ENCODE measurements at regions not wholly inside any gene's neighbourhood (a gene's known extent, or its start where the extent isn't known, plus 50 kb on each side); places are given as distances from the start of the nearest gene placed in this dataset.

DNA sequence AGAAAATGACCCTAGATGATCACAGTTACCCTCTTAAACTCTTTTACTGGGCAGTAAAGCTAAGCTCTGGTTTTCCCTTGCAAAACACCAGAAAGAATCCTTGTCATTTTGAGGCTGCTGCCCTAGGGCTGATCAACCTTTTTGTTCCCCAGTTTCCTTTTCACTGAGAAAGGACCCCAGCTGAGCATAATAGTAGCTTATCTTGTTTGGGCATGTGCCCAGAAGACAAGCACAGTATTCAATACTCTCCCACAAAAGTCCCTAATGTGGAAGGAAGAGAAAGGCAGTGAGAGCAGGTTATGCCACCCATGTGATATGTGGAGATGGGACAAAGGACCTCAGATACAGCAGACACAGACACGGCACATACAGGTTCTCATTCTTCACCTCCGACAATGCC, 332.6 kb upstream of the TMPO start:
- TF ChIP-seq CTCF (conservative IDR thresholded peaks at IDR 0.05; ENCODE audit: low read length): no peak
- no peak for TF ChIP-seq EZH2phosphoT487 (IDR thresholded peaks at IDR 0.05; ENCODE audit: borderline replicate concordance, low read depth, low read length)
